ENCODE measurements at regions not wholly inside any gene's neighbourhood (a gene's known extent, or its start where the extent isn't known, plus 50 kb on each side); places are given as distances from the start of the nearest gene placed in this dataset.
A peak's percentile ranks its signal among the peaks of the same experiment; 100 is the strongest.
"Not testable (repeated sequence)": the region's sequence is repeated elsewhere in the genome, so short reads cannot be mapped to it uniquely, and the experiment has no call there.

GRCh38 chr16:29257419-29258336 is 148.8 kb downstream of the NPIPB11 start:
- not testable (repeated sequence) for TF ChIP-seq POLR2A (IDR thresholded peaks at IDR 0.05)
- peak in 3 of 6 experiments; percentile 4 to 28 (median 20) for TF ChIP-seq CTCF (IDR thresholded peaks at IDR 0.05)
